Astrocyte (in vitro differentiated cells and primary cell): ENCODE measurements at regions not wholly inside any gene's neighbourhood (a gene's known extent, or its start where the extent isn't known, plus 50 kb on each side); places are given as distances from the start of the nearest gene placed in this dataset.

ENCODE experiments used
- CTCF ChIP-seq: IDR thresholded peaks from 2 replicates; pipeline ENCODE4 v1.5.1; 2011; ENCODE audit warnings: low read depth, mild to moderate bottlenecking, inconsistent platforms, low read length, moderate library complexity; ENCODE audit not compliant: insufficient read depth
- EZH2 ChIP-seq: IDR thresholded peaks from 2 replicates; pipeline ENCODE4 v1.6.1; 2012; ENCODE audit warnings: mild to moderate bottlenecking, low read length, inconsistent platforms; ENCODE audit not compliant: insufficient read depth

DNA sequence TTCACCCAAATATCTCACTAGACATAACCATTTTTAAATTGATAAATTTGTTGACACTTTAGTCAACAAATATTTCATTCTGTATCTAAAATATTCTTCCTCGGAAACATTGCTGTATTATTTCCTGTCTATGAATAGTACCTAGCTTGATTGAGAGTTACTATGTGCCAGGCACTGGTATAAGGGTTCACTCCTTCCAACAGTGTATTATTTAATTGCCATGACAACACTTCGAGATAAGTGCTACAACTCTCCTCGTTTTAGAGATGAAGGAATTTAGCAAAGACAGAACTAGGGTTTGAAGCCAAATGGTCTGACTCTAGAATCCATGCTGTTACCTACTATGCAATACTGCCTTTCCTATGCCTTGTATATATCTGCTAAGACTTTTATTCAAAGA, 287.2 kb downstream of the YTHDC2 start:
- TF ChIP-seq CTCF (no peak), EZH2 (no peak)
